Thyroid gland (tissue), 4 donors: ENCODE measurements at regions not wholly inside any gene's neighbourhood (a gene's known extent, or its start where the extent isn't known, plus 50 kb on each side); places are given as distances from the start of the nearest gene placed in this dataset.

Experiments
- DNase-seq, 2 donors: peaks; one replicate each; pipeline ENCODE4 v3.0.0-alpha.2; 2019
- H3K27ac ChIP-seq, 3 donors: fragments of 200-600 bp; sonication (generic); 1 replicate in 2 of 3; 2 replicates in 1 of 3; pipeline ENCODE4 v1.5.1; 2016 to 2019; ENCODE audit warnings: mild to moderate bottlenecking in 1 of 3, moderate library complexity in 1 of 3
- H3K27me3 ChIP-seq: fragments of 200-600 bp; sonication (generic); one replicate; pipeline ENCODE4 v1.5.1; 2019
- H3K36me3 ChIP-seq, 2 donors: fragments of 200-600 bp; sonication (generic); one replicate each; pipeline ENCODE4 v1.5.1; 2016 to 2019
- H3K4me1 ChIP-seq, 2 donors: fragments of 200-600 bp; sonication (generic); one replicate each; pipeline ENCODE4 v1.5.1; 2017 to 2019
- H3K4me3 ChIP-seq, 3 donors: fragments of 200-600 bp; sonication (generic); replicated peaks in 1 of 3; 1 replicate in 2 of 3; 2 replicates in 1 of 3; pipeline ENCODE4 v1.5.1; 2016; ENCODE audit warnings: mild to moderate bottlenecking in 1 of 3
- H3K9me3 ChIP-seq: fragments of 200-600 bp; sonication (generic); one replicate; pipeline ENCODE4 v1.5.1; 2017
- POLR2A ChIP-seq, 2 donors: fragments of 450-650 bp; IDR thresholded peaks; one replicate each; pipeline ENCODE4 v1.6.1; 2017; ENCODE audit warnings: antibody characterized with exemption in 2 of 2, mild to moderate bottlenecking in 2 of 2, moderate library complexity in 1 of 2
- WGBS, 2 donors: methylation state at CpG; one replicate each; pipeline ENCODE4 v1.1.5; 2017; 5-methylcytosine and 5-hydroxymethylcytosine counted together
- intact Hi-C: fragments of 100-400 bp; cut with DNase I; formaldehyde crosslinking; loops from one replicate; pipeline ENCODE4 v1.15.1; 2023
- TF ChIP-seq, protein P1 (sequence below), 6 experiments: fragments of 200-600 bp in 3 of 6; fragments of 450-650 bp in 3 of 6; sonication (generic) in 3 of 6; IDR thresholded peaks; one replicate each; pipeline ENCODE4 v1.5.1; 2016 to 2019; ENCODE audit warnings: antibody characterized with exemption in 6 of 6, mild to moderate bottlenecking in 2 of 6, inconsistent platforms in 1 of 6, moderate library complexity in 1 of 6

DNA sequence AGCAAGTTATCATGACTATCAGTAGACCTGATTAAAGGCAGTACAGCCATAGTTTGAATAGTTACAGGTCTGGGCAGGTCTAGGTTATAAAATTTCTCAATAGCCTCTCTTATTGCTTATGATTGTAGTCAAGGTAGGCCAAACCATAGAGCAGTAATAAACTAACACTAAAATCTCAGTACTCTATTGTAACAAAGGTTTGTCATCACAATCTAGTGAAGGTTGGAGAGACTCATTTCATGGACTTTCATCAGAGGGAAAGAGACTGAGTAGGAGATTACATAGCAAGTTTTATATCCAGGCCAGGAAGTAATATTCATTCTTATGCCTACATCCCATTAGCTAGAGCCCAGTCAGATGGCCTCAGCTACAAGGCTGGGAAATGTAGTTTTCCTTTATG lies 141.0 kb downstream of the ASB9 start:
- H3K4me1 ChIP-seq, result no peaks in the 10 kb centered on the region
- DNase-seq, result no peak
- no peak for TF ChIP-seq POLR2A (IDR thresholded peaks at IDR 0.05)
- TF ChIP-seq, protein P1, sequence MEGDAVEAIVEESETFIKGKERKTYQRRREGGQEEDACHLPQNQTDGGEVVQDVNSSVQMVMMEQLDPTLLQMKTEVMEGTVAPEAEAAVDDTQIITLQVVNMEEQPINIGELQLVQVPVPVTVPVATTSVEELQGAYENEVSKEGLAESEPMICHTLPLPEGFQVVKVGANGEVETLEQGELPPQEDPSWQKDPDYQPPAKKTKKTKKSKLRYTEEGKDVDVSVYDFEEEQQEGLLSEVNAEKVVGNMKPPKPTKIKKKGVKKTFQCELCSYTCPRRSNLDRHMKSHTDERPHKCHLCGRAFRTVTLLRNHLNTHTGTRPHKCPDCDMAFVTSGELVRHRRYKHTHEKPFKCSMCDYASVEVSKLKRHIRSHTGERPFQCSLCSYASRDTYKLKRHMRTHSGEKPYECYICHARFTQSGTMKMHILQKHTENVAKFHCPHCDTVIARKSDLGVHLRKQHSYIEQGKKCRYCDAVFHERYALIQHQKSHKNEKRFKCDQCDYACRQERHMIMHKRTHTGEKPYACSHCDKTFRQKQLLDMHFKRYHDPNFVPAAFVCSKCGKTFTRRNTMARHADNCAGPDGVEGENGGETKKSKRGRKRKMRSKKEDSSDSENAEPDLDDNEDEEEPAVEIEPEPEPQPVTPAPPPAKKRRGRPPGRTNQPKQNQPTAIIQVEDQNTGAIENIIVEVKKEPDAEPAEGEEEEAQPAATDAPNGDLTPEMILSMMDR (IDR thresholded peaks at IDR 0.05), result no peak
- H3K4me3 ChIP-seq, result no peak overlapping the region
- no peak overlapping the region for H3K27ac ChIP-seq
- no peaks in the 10 kb centered on the region for H3K9me3 ChIP-seq
- intact Hi-C loops, result no loop called here
- no peaks in the 10 kb centered on the region for H3K27me3 ChIP-seq
- no peaks in the 10 kb centered on the region for H3K36me3 ChIP-seq

DNA sequence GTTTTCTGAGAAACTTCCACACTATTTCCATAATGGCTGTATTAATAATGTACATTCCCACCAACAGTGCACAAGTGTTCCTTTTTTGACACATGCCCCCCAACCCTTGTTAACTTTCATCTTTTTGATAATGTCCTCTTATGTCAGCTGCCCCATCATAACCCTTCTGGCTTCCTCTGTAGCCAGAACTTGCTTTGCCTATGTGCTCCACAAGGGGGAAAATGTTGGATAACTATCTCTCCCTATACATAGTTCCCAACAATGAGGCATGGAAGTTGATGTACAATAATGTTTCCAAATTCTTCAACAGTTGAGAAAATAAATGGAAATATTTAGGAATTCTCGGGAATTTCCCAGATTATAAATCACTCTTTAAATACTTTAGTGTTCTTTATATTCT lies 142.9 kb downstream of the ASB9 start:
- H3K9me3 ChIP-seq, result no peaks in the 10 kb centered on the region
- no peaks in the 10 kb centered on the region for H3K27me3 ChIP-seq
- TF ChIP-seq, protein P1 (IDR thresholded peaks at IDR 0.05), result no peak
- TF ChIP-seq POLR2A (IDR thresholded peaks at IDR 0.05), result no peak
- H3K4me1 ChIP-seq, result no peaks in the 10 kb centered on the region
- no peak overlapping the region for H3K27ac ChIP-seq
- H3K36me3 ChIP-seq, result no peaks in the 10 kb centered on the region
- DNase-seq, result no peak
- H3K4me3 ChIP-seq, result no peak overlapping the region
- WGBS, 2 donors, result 91% methylated on average over 1 of the region's 1 CpG
- intact Hi-C loops, result no loop called here

DNA sequence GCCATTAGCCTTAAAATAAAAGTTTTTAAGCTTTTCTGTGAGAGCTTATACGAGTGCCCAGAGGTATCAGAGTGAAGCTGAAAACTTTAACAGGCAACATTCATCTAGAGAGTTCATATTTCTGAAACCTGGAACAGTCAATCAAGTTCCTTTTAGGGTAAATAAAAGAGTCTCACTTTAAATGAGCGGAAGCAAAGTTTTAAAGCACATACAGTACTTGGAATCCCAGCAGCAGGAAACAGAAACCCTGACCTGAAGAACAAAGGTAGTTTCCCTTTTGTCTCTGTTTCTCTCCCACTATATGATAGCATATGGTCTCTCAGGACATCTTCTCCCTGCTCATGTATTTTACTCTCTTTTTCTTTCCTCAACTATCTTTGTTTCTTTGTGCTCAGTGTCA lies 153.0 kb downstream of the ASB9 start:
- H3K9me3 ChIP-seq, result no peaks in the 10 kb centered on the region
- no peak overlapping the region for H3K27ac ChIP-seq
- intact Hi-C loops, result no loop called here
- DNase-seq, result no peak
- no peaks in the 10 kb centered on the region for H3K36me3 ChIP-seq
- TF ChIP-seq POLR2A (IDR thresholded peaks at IDR 0.05), result no peak
- TF ChIP-seq, protein P1 (IDR thresholded peaks at IDR 0.05), result no peak
- H3K4me1 ChIP-seq, result no peaks in the 10 kb centered on the region
- no peak overlapping the region for H3K4me3 ChIP-seq
- no peaks in the 10 kb centered on the region for H3K27me3 ChIP-seq
- 76 to 80% methylated on average over 2 of the region's 2 CpGs for WGBS, 2 donors

DNA sequence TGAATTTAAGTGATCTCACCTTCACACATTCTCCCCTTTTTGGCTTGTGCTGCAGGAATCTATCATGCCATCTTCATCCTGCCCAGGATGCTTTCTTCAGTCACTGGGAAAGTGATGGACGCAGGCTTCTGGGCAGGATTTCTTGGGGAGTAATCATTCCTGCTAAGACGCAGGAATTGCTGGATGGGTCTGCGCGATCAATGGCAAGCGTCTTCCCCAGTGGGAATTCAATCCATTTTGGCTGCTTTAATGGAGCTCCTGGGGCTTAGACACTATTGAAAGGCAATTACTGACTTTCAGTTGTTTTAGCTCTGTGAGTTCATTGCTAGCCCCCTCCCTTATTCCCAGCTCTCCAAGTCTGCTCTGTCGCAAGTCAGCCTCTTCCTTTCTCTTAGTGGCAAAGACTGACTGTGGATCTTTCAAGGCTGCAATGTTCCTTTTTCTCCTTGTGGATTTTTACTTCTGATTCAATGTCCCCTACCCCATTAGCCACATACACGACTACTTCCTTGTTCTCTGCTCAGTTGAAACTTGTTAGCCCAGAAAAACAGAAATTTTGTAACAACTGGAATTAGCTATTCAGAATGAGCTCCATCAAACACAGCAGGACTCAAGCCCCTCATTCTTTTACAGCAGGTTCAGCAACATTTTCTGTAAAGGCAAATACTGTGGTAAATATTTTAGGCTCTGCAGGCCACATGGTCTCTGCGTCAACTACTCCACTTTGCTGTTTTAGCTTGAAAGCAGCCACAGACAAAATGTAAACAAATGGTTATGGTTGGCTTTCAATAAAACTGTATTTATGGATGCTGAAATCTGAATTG lies 154.9 kb downstream of the ASB9 start:
- TF ChIP-seq, protein P1 (IDR thresholded peaks at IDR 0.05), result no peak
- TF ChIP-seq POLR2A (IDR thresholded peaks at IDR 0.05), result no peak
- H3K4me1 ChIP-seq, result no peaks in the 10 kb centered on the region
- whole genome bisulfite sequencing, 2 donors, result 70 to 77% methylated on average over 8 of the region's 8 CpGs
- intact Hi-C loops, result no loop called here
- no peaks in the 10 kb centered on the region for H3K36me3 ChIP-seq
- DNase-seq, result no peak
- no peak overlapping the region for H3K27ac ChIP-seq
- H3K4me3 ChIP-seq, result no peak overlapping the region
- no peaks in the 10 kb centered on the region for H3K9me3 ChIP-seq
- no peaks in the 10 kb centered on the region for H3K27me3 ChIP-seq

DNA sequence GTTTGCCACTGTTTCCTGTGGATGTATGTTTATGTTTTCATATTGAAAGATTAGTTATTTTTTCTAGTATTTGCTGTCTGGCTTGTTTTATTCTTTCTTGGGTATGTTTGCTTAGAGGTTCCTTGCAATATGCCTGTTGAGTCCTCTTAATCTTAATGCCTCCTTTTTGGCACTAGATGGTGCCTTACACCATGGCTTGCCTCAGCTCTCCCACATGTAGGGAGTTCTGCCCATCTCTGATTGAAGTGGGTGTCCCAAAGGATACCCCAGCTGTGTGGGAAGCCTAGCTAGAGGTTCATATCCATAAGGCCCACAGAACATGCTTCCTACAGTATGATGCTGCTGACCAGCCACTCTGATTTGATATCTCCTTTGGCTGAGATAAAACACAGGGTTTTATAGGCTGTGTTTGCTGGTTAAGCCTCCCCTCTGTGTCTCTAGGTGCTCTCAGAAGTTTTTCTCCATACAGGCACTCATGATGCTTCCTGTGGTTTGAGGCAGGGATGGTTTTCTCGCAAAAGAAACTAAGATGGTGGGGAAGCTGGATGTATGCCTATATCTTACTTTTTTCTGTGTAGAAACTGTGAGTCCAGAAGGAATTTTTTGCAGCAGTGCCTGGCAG lies 162.4 kb downstream of the ASB9 start:
- TF ChIP-seq POLR2A (IDR thresholded peaks at IDR 0.05), result no peak
- TF ChIP-seq, protein P1 (IDR thresholded peaks at IDR 0.05), result no peak
- no peak for DNase-seq
- no peak overlapping the region for H3K27ac ChIP-seq
- no peak overlapping the region for H3K4me3 ChIP-seq
- 86 to 100% methylated on average over 1 of the region's 1 CpG for WGBS, 2 donors
- H3K9me3 ChIP-seq, result no peaks in the 10 kb centered on the region
- H3K27me3 ChIP-seq, result no peaks in the 10 kb centered on the region
- intact Hi-C loops, result no loop called here
- no peaks in the 10 kb centered on the region for H3K36me3 ChIP-seq
- no peaks in the 10 kb centered on the region for H3K4me1 ChIP-seq
